ENCODE measurements at regions not wholly inside any gene's neighbourhood (a gene's known extent, or its start where the extent isn't known, plus 50 kb on each side); places are given as distances from the start of the nearest gene placed in this dataset.

DNA sequence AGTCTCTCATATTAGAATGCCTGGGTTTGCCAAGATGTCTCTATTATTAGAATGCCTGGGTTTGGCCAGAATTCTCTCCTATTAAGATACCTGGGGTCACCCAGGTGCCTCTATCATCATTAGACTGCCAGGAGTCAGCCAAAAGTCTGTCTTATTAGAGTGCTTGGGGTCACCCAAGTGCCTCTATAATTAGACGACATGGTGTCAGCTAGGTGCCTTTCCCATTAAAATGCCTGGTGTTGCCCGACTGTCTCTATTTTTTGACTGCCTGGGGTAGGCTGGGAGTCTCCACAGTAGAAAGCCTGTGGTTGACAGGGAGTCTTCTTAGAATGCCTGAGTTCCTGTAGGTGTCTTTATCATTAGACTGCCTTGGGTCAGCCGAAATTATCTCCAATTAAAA is 1536.6 kb downstream of the UQCRFS1 start:
- no peak for DNase-seq (ENCODE audit: low read depth in 3 of 3, low spot score in 2 of 3)

GRCh38 chr19:27675771-27676170 is 1537.2 kb downstream of the UQCRFS1 start:
- DNase-seq (ENCODE audit: low read depth in 3 of 3, low spot score in 2 of 3): no peak

- no peak for DNase-seq (ENCODE audit: low read depth in 3 of 3, low spot score in 2 of 3)
These were observed 1538.2 kb downstream of the UQCRFS1 start for GRCh38 chr19:27674701-27675100.

DNA sequence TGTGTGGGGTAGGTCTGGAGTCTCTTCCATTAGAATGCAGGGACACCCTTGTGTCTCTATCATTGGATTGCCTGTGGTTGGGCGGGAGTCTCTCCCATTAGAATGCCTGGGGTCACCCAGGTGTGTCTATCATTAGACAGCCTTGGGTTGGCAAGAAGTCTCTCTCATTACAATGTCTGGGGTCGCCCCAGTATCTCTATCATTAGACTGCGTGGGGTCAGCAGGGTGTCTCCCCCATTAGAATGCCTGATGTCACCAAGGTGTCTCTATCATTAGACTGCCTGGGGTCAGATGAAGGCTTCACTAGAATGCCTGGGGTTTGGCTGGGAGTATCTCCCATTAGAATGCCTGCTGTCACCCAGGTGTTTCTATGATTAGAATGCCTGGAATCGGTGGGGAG is 1539.0 kb downstream of the UQCRFS1 start:
- no peak for DNase-seq (ENCODE audit: low read depth in 3 of 3, low spot score in 2 of 3)

GRCh38 chr19:27672309-27673047 is 1540.5 kb downstream of the UQCRFS1 start:
- DNase-seq (ENCODE audit: low read depth in 3 of 3, low spot score in 2 of 3): no peak

DNA sequence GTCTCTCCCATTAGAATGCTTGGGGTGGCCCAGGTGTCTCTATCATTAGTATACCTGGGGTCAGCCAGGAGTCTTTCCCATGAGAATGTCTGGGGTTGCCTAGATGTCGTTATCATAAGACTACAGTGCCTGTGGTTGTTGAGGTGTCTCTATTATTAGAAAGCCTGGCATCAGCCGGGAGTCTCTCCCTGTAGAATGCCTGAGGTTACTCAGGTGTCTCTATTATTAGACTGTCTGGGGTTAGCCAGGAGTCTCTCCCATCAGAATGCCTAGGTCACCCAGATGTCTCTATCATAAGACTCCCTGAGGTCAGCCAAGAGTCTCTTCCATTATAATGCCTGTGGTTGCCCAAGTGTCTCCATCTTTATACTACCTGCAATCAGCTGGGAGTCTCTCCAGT is 1541.1 kb downstream of the UQCRFS1 start:
- no peak for DNase-seq (ENCODE audit: low read depth in 3 of 3, low spot score in 2 of 3)

DNA sequence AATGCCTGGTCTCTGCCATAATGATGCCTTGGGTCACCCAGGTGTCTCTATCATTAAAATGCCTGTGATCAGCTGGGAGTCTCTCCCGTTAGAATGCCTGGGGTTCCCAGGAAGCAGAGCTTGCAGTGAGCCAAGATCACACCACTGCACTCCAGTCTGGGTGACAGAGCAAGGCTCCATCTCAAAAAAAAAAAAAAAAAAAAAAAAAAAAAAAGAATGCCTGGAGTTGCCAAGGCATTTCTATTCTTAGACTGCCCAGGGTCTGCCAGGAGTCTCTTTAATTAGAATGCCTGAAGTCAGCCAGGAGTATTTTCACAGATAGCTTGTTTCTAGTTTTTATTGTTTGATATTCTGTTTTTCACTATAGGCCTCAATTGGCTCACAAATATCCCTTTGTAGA is 1552.5 kb downstream of the UQCRFS1 start:
- no peak for DNase-seq (ENCODE audit: low read depth in 3 of 3, low spot score in 2 of 3)

DNA sequence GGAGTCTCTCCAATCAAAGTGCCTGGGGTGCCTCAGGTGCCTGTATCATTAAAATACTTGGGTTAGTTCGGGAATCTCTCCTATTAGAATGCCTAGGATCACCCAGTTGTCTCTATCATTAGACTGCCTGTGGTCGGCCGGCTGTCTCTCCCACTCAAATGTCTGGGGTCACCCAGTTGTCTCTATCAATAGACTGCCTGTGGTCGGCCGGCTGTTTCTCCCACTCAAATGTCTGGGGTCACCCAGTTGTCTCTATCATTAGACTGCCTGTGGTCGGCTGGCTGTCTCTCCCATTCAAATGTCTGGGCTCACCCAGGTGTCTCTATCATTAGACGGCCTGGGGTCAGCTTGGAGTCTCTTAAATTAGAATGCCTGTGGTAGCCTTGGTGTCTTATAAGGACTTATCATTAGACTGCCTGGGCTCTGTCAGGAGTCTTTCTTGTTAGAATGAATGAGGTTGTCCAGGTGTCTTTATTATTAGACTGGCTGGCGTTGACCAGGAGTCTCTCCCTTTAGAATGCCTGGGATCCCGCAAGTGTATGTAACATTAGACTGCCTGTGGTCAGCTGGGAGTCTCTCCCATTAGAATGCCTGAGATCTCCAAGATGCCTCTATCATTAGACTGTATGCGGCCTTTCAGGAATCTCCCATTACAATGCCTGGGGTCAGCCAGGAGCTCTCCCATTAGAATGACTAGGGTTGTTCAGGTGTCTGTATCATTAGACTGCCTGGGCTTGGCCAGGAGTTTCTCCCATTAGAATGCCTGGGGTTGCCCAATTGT is 1555.5 kb downstream of the UQCRFS1 start:
- DNase-seq (ENCODE audit: low read depth in 3 of 3, low spot score in 2 of 3): no peak

DNA sequence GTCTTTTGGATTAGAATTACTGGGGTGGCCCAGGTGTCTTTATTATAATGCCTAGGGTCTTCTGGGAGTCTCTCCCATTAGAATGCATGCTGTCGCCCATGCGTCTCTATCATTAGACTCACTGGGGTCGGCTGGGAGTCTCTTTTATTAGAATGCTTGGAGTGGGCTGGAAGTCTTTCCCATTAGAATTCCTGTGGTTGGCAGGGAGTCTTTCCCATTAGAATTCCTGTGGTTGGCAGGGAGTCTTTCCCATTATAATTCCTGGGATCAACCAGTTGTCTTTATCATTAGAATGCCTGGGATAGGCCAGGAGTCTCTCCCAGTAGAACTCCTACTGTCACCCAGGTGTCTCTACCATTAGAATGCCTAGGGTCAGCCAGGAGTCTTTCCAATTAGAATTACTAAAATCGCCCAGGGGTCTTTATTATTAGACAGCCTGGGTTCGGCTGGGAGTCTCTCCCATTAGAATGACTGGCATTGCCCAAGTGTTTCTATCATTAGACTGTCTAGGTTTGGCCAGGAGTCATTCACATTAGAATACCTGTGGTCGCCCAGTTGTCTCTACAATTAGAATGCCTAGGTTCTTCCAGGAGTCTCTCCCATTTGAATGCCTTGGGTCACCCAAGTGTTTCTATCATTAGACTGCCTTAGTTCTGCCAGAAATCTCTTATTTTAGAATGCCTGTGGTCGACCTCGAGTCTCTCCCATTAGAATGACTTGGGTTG is 1558.5 kb downstream of the UQCRFS1 start:
- DNase-seq (ENCODE audit: low read depth in 3 of 3, low spot score in 2 of 3): no peak

GRCh38 chr19:27652796-27653195 is 1560.2 kb downstream of the UQCRFS1 start:
- DNase-seq (ENCODE audit: low read depth in 3 of 3, low spot score in 2 of 3): no peak

DNA sequence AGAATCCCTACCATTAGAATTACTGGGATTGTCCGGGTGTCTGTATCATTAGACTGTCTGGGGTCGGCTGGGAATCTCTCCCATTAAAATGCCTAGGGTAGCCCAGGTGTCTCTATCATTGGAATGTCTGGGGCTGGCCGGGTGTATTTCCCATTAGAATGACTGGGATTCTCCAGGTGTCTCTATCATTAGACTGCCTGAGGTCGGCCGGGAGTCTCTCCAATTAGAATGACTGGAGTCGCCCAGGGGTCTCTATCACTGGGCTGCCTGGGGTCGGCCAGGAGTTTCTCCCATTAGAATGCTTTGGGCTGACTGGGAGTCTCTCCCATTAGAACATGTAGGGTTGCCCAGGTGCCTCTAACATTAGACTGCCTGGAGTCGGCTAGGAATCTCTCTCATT is 1560.7 kb downstream of the UQCRFS1 start:
- DNase-seq (ENCODE audit: low read depth in 3 of 3, low spot score in 2 of 3): no peak

DNA sequence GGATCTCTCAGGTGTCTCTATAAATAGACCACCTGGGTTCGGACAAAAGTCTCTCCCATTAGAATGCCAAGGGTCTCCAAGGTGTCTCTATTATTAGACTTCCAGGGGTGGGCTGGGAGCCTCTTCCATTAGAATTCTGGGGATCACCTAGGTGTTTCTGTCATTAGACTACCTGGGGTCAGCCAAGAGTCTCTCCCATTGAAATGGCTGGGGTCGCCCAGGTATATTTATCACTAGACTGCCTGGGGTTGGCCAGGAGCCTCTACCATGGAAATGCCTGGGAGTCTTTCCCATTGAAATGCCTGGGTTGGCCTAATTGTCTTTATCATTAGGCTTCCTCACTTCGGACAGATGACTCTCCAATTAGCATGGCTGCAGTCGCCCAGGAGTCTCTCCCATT is 1565.5 kb downstream of the UQCRFS1 start:
- no peak for DNase-seq (ENCODE audit: low read depth in 3 of 3, low spot score in 2 of 3)

- no peak for DNase-seq (ENCODE audit: low read depth in 3 of 3, low spot score in 2 of 3)
These were observed 1577.5 kb downstream of the UQCRFS1 start for GRCh38 chr19:27635401-27635800.

DNA sequence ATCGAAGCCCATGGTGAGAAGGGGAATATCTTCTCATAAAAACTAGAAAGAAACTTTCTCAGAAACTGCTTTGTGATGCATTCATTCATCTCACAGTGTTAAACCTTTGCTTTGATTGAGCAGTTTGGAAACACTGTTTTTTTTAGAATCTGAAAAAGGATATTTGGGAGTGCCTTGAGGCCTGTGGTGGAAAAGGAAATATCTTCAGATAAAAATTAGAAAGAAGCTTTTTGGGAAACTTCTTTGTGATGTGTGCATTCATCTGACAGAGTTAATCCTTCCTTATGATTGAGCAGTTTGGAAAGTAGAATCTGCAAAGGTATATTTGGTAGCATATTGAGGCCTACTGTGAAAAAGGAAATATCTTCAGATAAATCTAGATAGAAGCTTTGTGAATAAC is 1594.9 kb downstream of the UQCRFS1 start:
- DNase-seq (ENCODE audit: low read depth in 3 of 3, low spot score in 2 of 3): no peak

DNA sequence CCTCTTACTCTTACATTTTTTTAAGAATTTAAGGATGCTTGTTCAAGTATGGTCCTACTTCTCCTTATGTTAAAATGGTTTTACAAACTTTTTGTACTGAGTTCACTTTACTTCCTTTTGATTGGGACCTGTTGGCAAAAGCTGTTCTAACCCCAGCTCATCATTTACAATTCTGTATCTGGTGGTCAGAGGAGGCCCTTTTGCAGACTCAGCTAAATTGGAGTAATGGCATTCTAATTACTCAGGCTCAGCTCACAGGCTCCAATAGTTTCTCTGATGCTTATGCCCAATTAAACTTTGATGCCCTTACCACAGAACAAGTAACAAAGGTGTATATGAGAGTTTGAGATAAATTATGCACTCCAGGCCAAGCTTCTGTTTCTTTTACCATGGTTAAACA is 1632.0 kb downstream of the UQCRFS1 start:
- no peak for DNase-seq (ENCODE audit: low read depth in 3 of 3, low spot score in 2 of 3)
